H1 (cell line): ENCODE measurements at regions not wholly inside any gene's neighbourhood (a gene's known extent, or its start where the extent isn't known, plus 50 kb on each side); places are given as distances from the start of the nearest gene placed in this dataset.

Source experiments
- CHD2 ChIP-seq: IDR thresholded peaks from 2 replicates; pipeline ENCODE4 v1.6.1; 2012; ENCODE audit warnings: low read length, improper control_type of control experiment
- NANOG ChIP-seq: IDR thresholded peaks from 2 replicates; pipeline ENCODE4 v1.6.1; 2011; ENCODE audit warnings: low read length, low read depth, mild to moderate bottlenecking, inconsistent platforms; ENCODE audit not compliant: insufficient read depth, poor library complexity, severe bottlenecking
- POU5F1 ChIP-seq: IDR thresholded peaks from 2 replicates; pipeline ENCODE4 v1.6.1; 2011; ENCODE audit warnings: low read depth, mild to moderate bottlenecking, low read length, moderate library complexity
- TBP ChIP-seq: IDR thresholded peaks from 2 replicates; pipeline ENCODE4 v1.6.1; 2011; ENCODE audit warnings: low read depth, low read length, improper control_type of control experiment
- TF ChIP-seq, protein P1 (sequence below): IDR thresholded peaks from 2 replicates; pipeline ENCODE4 v1.6.1; 2012; ENCODE audit warnings: low read length, inconsistent platforms
- TF ChIP-seq, protein P2 (sequence below), 3 experiments: IDR thresholded peaks; 1 replicate in 2 of 3; 2 replicates in 1 of 3; pipeline versions ENCODE4 v1.5.1 to v1.6.1; 2011; ENCODE audit warnings: low read length in 3 of 3, mild to moderate bottlenecking in 3 of 3, inconsistent platforms in 2 of 3, low read depth in 1 of 3, moderate library complexity in 1 of 3; ENCODE audit not compliant: insufficient read depth in 1 of 3; ENCODE audit errors: control extremely low read depth in 1 of 3

DNA sequence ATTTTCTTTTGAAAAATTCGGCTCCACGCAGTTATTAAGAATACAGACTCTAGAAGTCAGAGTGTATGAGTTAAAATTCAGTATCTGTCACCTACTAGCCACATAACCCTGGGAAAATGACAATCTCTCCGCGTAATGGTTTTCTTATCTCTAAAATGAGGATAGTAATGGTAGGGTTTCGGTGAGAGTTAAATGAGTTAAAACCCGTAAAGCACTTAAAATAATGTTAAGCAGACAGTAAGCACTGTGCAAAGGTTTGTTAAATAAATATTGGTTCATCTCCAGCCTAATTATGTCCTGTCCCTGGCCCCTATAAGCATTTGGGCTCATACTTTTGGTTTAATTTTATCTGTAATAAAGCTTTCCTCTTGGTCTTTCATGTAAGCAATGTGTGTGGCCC lies 350.8 kb upstream of the GRIA3 start (continued):
- no peak for TF ChIP-seq NANOG
- TF ChIP-seq, protein P1, sequence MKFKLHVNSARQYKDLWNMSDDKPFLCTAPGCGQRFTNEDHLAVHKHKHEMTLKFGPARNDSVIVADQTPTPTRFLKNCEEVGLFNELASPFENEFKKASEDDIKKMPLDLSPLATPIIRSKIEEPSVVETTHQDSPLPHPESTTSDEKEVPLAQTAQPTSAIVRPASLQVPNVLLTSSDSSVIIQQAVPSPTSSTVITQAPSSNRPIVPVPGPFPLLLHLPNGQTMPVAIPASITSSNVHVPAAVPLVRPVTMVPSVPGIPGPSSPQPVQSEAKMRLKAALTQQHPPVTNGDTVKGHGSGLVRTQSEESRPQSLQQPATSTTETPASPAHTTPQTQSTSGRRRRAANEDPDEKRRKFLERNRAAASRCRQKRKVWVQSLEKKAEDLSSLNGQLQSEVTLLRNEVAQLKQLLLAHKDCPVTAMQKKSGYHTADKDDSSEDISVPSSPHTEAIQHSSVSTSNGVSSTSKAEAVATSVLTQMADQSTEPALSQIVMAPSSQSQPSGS = no peak
- no peak for TF ChIP-seq POU5F1
- TF ChIP-seq, protein P2, sequence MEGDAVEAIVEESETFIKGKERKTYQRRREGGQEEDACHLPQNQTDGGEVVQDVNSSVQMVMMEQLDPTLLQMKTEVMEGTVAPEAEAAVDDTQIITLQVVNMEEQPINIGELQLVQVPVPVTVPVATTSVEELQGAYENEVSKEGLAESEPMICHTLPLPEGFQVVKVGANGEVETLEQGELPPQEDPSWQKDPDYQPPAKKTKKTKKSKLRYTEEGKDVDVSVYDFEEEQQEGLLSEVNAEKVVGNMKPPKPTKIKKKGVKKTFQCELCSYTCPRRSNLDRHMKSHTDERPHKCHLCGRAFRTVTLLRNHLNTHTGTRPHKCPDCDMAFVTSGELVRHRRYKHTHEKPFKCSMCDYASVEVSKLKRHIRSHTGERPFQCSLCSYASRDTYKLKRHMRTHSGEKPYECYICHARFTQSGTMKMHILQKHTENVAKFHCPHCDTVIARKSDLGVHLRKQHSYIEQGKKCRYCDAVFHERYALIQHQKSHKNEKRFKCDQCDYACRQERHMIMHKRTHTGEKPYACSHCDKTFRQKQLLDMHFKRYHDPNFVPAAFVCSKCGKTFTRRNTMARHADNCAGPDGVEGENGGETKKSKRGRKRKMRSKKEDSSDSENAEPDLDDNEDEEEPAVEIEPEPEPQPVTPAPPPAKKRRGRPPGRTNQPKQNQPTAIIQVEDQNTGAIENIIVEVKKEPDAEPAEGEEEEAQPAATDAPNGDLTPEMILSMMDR (IDR thresholded peaks at IDR 0.05; ENCODE audit: control extremely low read depth in 1 of 3, insufficient read depth in 1 of 3, low read depth in 1 of 3, low read length in 3 of 3) = no peak
- no peak for TF ChIP-seq CHD2
- no peak for TF ChIP-seq TBP
